Ovary (tissue), 7 donors: ENCODE measurements at regions not wholly inside any gene's neighbourhood (a gene's known extent, or its start where the extent isn't known, plus 50 kb on each side); places are given as distances from the start of the nearest gene placed in this dataset.

Experiments used
- DNase-seq, 5 donors: peaks; one replicate each; pipeline ENCODE4 v3.0.0-alpha.2; 2019 to 2020
- H3K27ac ChIP-seq, 2 donors: fragments of 200-600 bp; one replicate each; pipeline versions ENCODE4 v1.5.1 to v1.8.0; 2019 to 2022
- H3K27me3 ChIP-seq: fragments of 200-600 bp; one replicate; pipeline ENCODE4 v1.8.0; 2022
- H3K36me3 ChIP-seq: fragments of 200-600 bp; sonication (generic); one replicate; pipeline ENCODE4 v1.5.1; 2019
- H3K4me1 ChIP-seq: one replicate; pipeline ENCODE4 v1.8.1; 2013; ENCODE audit warnings: mild to moderate bottlenecking, moderate library complexity; ENCODE audit not compliant: insufficient read depth
- H3K4me3 ChIP-seq: fragments of 200-600 bp; sonication (generic); one replicate; pipeline ENCODE4 v1.5.1; 2017
- H3K9me3 ChIP-seq, 2 donors: fragments of 200-600 bp in 1 of 2; sonication (generic) in 1 of 2; one replicate each; pipeline versions ENCODE4 v1.5.1 to v1.8.1; 2013 to 2019; ENCODE audit warnings: mild to moderate bottlenecking in 1 of 2, moderate library complexity in 1 of 2
- CTCF ChIP-seq, 3 donors: fragments of 450-650 bp in 2 of 3; fragments of 200-600 bp in 1 of 3; IDR thresholded peaks; one replicate each; pipeline versions ENCODE4 v1.5.1 to v1.8.0; 2016 to 2022; ENCODE audit warnings: antibody characterized with exemption in 3 of 3, mild to moderate bottlenecking in 1 of 3
- EP300 ChIP-seq: sonication (generic); formaldehyde crosslinking; IDR thresholded peaks from one replicate; pipeline ENCODE4 v1.6.1; 2017; ENCODE audit warnings: antibody characterized with exemption
- POLR2A ChIP-seq: fragments of 450-650 bp; IDR thresholded peaks from one replicate; pipeline ENCODE4 v1.6.1; 2017; ENCODE audit warnings: antibody characterized with exemption, mild to moderate bottlenecking, moderate library complexity
- WGBS, 3 donors: extraction: QIAGEN DNeasy Blood & Tissue Kit in 1 of 3; methylation state at CpG; one replicate each; pipeline versions ENCODE4 v1.1.5 to v1.1.7; 2013 to 2017; 5-methylcytosine and 5-hydroxymethylcytosine counted together
- intact Hi-C, 4 donors: fragments of 100-400 bp; cut with DNase I; formaldehyde crosslinking; loops; one replicate each; pipeline versions ENCODE4 v1.11.0 to v1.15.1; 2022 to 2023
- donor health status: DM: no; HTN: no; CAD: no; lungs with moderate emphysema.
- donor health status: DM: no; HTN: no; CAD: no.
- donor health status: Bipolar disorder and iron deficiency.
- donor health status: DM: no; HTN: no; CAD: no.
- donor health status: DM: yes; HTN: yes; CAD: no.

GRCh38 chr21:36539434-36540150, 59.7 kb upstream of the CLDN14 start:
- TF ChIP-seq CTCF (IDR thresholded peaks at IDR 0.05) (no peak), EP300 (no peak), POLR2A (no peak)
- Histone ChIP-seq H3K9me3 (no peaks in the 10 kb centered on the region), H3K27me3 (no peaks in the 10 kb centered on the region), H3K4me3 (no peak overlapping the region), H3K36me3 (no peaks in the 10 kb centered on the region), H3K27ac (no peak overlapping the region), H3K4me1 (no peaks in the 10 kb centered on the region)
- intact Hi-C loops: no loop called here
- 75 to 93% (median 82%) methylated on average over 6 of the region's 6 CpGs for whole genome bisulfite sequencing, 3 donors
- DNase-seq: no peak

- Histone ChIP-seq H3K27ac (no peak overlapping the region), H3K4me3 (no peak overlapping the region), H3K27me3 (no peaks in the 10 kb centered on the region), H3K9me3 (no peaks in the 10 kb centered on the region), H3K4me1 (peaks cover 6% of the 10 kb centered on the region), H3K36me3 (no peaks in the 10 kb centered on the region)
- intact Hi-C loops: no loop called here
- no peak for TF ChIP-seq EP300
- TF ChIP-seq POLR2A: no peak
- no peak for TF ChIP-seq CTCF (IDR thresholded peaks at IDR 0.05)
- DNase-seq: no peak
Observed at GRCh38 chr21:36540700-36541099, 60.8 kb upstream of the CLDN14 start.

GRCh38 chr21:36541721-36542139, 61.8 kb upstream of the CLDN14 start:
- no peak for DNase-seq
- no peak overlapping the region for H3K4me3 ChIP-seq
- no peaks in the 10 kb centered on the region for H3K9me3 ChIP-seq
- no peak overlapping the region for H3K27ac ChIP-seq
- no peaks in the 10 kb centered on the region for H3K27me3 ChIP-seq
- TF ChIP-seq EP300: no peak
- TF ChIP-seq CTCF (IDR thresholded peaks at IDR 0.05): no peak
- TF ChIP-seq POLR2A: no peak
- peaks cover 7% of the 10 kb centered on the region for H3K4me1 ChIP-seq
- WGBS, 3 donors: 84 to 88% (median 87%) methylated on average over 6 of the region's 6 CpGs
- no peaks in the 10 kb centered on the region for H3K36me3 ChIP-seq
- intact Hi-C loops: no loop called here

GRCh38 chr21:36542312-36543101, 62.6 kb upstream of the CLDN14 start:
- peaks cover 7% of the 10 kb centered on the region for H3K4me1 ChIP-seq
- no peak for TF ChIP-seq EP300
- TF ChIP-seq POLR2A: no peak
- TF ChIP-seq CTCF (IDR thresholded peaks at IDR 0.05): no peak
- no peaks in the 10 kb centered on the region for H3K36me3 ChIP-seq
- DNase-seq: no peak
- WGBS, 3 donors: 43 to 55% (median 54%) methylated on average over 26 to 34 of the region's 34 CpGs
- H3K9me3 ChIP-seq: no peaks in the 10 kb centered on the region
- no peak overlapping the region for H3K4me3 ChIP-seq
- no peaks in the 10 kb centered on the region for H3K27me3 ChIP-seq
- no peak overlapping the region for H3K27ac ChIP-seq
- intact Hi-C loops: no loop called here
